Left renal pelvis (tissue), 4 donors: ENCODE measurements at regions not wholly inside any gene's neighbourhood (a gene's known extent, or its start where the extent isn't known, plus 50 kb on each side); places are given as distances from the start of the nearest gene placed in this dataset.
"Not testable (repeated sequence)": the region's sequence is repeated elsewhere in the genome, so short reads cannot be mapped to it uniquely, and the experiment has no call there.

Source experiments
- DNase-seq, 4 donors: peaks; one replicate each; pipeline ENCODE4 v3.0.0-alpha.2; 2013; ENCODE audit warnings: low read depth in 4 of 4, low spot score in 3 of 4

DNA sequence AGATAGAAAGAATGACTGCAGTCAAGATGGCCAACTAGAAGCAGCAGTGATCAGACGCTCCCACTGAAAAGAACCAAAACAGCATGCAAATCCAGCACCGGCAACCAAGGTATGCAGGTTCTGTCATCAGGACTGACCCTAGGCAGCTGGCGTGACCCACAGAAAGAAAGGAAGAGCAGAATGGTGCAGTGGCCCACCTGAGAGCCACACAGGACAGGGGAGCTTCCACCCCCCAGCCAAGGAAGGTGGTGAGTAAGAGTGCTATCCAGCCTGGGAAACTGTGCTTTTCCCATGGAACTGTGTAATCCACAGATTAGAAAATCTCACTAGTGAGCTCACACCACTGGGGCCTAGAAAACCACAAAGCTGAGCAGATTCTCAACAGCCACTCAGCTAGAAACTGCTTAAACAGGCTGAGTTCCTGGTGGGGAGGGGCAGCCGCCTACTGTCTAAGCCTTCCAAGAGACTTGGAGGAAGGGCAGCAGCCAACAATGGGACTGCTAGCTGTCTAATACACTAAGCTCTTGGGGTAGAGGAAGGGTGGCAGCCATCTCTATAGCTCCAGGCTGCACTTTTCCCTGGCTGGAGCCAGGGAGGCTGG, 127.9 kb downstream of the EVA1A start:
- DNase-seq: no peak

DNA sequence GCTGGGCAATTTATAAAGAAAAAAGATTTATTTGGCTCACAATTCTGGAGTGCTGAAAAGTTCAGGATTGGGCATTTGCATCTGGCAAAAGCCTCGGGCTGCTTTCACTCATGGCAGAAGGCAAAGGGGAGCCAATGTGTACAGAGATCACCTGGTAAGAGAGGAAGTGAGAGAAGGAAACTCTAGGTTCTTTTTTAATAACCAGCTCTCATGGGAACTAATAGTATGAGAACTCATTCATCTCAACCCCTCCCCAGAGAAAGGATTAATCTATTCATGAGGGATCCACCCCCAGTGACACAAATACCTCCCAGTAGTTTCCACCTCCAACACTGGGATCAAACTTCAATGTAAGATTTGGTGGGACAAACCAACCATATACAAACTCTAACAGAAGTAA, 129.0 kb downstream of the EVA1A start:
- no peak for DNase-seq

DNA sequence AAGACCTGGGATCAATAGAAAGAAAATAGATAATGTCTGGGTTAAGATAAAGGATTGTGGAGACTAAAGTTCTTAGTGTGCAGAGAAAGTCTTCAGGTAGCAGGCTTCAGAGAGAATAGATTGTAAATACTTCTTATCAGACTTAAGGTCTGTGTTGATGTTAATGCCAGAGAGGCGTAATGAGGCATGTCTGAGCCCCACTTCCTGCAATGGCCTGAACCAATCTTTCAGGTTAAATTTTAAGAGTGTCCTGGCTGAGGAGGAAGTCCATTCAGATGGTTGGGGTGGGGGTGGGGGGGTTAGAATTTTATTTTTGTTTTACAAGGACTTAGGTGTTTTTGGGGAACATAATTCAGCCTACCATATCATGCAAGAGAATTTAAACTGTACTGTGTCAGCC, 129.5 kb downstream of the EVA1A start:
- no peak for DNase-seq

DNA sequence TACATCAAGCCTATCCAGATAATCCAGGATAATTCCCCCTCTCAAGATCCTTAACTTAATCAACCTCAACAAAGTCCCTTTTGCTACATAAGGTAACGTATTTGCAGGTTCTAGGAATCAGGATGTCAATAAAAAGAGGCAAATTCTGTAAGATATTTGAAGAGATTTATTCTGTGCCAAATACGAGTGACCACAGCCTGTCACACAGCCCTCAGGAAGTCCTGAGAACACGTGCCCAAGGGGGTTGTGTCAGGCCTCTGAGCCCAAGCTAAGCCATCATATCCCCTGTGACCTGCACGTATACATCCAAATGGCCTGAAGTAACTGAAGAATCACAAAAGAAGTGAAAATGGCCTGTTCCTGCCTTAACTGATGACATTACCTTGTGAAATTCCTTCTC, 130.3 kb downstream of the EVA1A start:
- not testable (repeated sequence) for DNase-seq

DNA sequence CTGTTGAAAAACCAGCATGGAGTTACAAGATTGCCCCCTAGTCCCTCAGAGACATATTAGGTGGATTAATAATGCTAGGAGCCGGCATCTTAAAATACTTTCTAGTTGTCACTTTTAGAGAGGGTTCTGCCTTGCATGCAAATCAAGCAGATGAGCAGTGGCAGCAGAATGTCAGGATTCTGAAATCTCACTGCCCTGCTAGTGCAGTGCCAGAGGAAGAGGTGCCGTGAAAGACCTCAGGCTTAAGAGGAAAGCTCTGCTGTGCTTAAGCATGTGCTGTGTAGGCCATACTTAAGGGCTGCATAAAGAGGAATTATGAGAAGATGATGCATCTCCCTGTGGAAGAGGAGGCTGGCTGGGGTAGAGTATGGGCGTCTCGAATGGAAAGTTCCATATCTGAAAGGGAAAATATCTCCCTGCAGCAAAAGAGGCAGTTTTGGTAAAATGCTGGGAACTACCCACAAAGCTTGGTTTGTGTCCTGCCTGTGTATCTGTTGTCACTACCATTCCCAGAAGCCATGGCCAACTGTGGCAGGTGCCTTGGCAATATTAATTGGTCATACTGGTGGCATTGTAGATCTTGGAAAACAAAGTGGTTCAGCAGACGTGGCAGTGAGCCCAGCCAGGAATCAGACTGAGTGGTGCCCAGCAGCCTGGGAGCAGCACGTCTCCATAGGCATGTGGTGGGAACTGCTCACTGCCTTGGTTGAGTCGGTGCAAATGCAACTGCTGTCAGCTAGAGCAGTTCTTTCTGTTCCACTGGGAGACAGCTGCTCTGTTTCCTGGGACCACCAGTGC, 131.9 kb downstream of the EVA1A start:
- no peak for DNase-seq

DNA sequence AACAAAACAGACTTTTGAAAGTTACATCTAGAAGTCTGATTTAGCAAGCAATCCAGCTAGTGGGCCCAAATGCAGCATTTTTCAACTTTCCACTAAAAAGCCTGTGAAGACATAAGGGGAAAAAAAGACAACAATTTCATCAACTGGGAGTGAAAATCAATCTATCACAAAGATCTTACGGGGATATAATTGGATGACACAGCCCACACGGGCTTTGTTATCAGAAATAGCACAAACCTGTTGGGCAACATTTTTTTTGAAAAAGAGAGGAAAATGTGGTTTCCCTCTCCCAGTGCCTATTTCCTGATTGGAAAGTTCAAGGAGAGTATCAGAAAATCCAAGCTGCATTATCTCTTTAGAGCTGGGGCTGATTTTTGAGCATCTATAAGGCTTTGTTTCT, 132.7 kb downstream of the EVA1A start:
- DNase-seq: no peak

DNA sequence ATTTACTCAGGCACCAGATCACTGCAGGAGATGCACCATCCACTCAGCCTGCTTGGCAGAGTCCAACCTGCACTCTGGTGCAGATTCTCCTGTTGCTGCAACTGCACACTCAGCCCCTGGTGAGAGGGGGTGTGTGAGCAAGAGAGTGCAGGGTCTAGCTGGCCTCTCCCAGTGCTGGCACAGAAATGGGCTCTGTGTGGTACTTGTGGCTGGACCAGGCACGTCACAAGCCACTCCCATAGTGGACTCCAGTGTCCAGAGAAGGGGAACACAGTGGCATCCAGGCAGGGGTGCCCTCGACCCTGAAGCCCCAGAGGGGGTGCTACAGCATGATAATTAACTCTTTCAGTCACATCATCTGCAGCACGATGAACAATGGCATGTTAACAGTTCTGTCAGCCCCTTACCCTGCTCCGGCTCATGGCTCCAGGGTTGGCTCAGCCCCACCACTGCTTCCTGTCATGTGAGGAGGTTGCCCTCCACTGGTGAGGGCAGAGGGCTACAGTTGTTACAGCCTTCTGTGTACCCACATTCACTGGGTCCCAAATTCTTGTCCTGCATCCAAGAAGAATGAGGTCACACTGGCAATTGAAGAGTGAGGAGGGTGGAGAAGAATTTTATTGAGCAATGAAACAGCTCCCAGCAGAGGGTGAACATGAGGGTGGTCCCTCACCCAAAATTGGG, 135.7 kb downstream of the EVA1A start:
- DNase-seq: no peak

DNA sequence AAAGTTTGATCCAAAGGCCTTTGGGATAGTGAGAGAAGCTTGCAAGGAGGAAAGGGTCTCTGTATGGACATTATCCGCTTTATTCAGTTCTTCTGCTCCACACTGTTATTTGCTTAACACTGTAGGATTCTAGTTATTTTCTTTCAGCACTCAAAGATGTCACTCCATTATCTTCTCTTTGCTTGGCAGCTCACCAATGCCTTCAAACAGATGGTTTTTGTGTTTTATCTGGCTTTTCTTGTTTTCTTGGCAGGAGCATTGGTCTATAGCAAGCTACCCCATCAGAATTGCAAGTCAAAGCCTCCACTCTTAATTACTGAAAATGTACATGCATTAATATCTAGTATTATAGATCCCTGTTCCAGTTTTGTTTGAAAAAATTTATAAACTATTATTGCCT, 138.8 kb downstream of the EVA1A start:
- no peak for DNase-seq

DNA sequence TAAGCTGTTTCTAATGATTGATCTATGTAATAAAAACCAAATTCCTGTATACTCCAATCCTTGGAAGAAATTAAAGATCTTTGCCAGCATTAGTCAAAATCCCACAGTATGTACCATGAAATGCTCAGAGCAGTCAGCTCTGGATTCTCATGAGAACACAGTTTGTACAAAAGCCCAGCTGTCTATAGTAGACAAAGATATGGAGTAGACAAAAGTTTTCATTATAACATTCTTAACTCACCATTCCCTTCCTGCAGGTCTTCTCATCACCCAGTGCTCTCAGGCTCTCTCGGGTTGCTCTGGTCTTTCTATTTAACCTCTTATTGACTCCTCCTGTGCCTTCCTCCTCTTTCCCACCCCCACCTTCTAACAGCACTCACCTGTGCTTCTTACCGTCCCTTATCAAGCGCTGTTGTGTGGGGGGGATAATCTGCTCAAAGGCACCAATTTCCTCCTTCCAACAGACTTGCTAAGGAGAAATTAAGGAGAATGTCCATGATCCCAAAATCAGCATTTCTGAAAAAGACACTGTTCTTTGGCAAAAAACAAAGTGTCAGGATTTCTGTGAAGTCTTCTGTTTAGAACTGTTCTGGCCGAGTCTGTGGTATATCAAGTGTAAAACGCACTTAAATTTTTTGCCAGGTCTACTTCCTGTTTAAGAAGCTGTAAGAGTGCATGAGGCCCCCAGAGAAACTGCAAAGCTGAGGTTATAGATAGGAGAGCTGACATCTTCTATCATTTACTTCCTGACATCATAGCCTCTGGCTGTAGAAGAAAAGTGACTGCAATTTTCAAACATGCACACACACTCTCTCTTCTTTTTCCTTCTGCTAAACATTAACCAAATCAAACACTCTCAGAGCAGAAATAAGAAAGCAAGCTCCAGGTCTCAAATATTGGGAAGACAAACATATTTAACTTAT, 144.1 kb downstream of the EVA1A start:
- no peak for DNase-seq

DNA sequence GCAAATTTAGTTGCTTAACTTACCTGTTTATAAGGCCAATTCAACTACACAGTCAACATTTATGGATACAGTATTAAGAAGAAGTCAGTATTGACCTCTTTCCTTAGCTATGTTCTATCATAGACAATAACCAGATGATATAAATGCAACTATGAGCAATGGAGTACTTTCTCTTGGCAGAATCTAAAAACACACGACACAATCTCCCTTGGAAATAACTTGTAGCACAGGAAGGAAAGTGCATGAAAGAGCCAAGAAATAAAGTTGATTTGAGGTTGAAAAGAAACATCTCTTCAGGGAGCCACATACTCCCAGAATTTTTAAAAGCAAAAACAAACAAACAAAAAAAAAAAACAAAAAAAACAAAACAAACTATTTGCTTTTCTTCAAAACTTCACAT, 145.0 kb downstream of the EVA1A start:
- DNase-seq: no peak

DNA sequence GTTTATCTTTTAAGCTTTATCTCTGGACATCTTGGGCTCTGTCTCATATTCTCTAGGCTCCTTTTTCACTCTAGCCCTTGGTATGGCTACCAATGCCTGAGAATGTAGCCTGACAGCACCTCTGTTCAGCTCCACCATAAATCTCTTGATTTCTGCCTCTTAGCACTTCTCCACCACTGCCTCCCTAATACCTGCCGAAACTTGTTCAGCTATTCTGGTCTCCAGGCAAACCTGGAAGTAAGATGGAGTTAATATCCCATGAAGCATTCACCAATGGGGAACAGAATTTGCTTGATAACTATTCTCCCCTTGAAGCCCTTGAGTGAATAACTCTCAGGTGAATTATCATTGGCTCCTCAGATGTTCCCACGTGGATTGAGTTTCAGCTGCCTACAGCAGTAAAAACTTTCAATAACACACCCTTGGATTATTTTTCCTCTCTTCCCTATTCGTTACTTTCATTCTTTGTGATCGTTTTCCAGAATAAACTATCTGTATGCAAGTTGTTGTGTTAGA, 145.6 kb downstream of the EVA1A start:
- DNase-seq: no peak

DNA sequence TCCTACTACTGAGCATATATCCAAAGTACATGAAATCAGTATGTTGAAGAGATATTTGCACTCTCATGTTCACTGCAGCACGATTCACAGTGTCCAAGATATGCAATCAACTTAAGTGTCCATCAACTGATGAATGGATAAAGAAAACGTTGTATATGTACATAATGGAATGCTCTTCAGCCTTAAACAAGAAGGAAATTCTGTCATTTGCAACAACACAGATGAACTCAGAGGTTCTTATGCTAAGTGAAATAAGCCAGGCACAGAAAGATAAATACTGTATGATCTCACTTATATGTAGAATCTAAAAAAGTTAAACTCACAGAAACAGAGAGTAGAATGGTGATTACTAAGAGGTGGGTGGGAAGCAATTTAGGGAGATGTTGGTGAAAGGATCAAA, 149.2 kb downstream of the EVA1A start:
- no peak for DNase-seq

DNA sequence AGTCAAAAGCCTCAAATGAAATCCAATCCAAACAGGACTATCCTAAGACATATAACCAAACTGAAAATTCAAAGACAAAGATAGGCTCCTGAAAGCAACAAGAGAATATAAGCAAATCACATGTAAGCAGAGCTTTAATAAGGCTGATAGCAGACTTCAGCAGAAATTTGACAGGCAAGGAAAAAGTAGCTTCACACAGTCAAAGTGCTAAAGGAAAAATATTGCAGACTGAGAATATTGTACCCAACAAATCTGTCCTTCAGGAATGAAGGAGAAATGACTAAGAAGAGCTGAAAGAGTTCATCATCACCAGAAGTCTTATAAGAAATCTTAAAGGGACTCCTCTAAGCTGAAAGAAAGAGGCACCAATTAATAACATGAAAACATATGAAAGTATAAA, 150.0 kb downstream of the EVA1A start:
- no peak for DNase-seq

DNA sequence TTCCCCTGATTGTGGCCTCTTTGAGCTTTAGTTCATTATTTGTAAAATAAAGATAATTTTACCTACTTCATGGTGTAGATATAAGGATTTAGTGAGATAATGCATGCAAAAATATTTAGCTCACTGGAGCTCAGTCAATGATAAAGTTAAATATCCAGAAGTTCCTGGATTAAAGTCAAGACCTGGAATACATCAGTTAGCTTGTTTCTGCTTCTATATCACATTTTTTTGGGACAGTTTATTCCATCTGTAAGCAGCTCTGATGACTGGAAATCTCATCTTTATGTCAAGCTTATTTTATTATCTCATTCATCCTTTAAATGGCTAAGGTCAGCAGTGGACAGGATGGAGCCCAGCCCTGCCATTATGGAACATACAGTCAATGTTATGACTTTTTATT, 152.0 kb downstream of the EVA1A start:
- DNase-seq: no peak

DNA sequence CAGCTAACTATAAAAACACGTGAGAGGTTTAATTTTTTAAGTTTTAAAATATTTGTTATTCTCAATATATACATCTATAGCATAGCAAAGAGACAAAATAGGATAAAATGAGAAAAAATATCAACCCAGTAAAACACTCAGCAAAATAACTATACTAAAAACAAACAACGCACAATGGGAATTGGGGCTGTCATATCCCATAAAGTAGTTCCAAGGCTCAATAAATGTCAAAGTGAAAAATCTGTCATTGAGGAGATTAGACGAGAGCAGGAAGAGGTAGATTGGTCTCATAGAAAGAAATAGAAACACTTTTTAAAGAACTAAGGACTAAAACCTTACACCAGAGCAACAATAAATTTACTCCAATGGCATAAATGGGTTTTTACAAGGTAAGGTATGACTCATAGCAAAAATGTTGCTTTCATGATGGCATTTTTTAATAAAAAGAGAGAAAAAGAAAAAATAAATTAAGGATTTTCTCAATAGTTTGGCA, 153.7 kb downstream of the EVA1A start:
- no peak for DNase-seq

DNA sequence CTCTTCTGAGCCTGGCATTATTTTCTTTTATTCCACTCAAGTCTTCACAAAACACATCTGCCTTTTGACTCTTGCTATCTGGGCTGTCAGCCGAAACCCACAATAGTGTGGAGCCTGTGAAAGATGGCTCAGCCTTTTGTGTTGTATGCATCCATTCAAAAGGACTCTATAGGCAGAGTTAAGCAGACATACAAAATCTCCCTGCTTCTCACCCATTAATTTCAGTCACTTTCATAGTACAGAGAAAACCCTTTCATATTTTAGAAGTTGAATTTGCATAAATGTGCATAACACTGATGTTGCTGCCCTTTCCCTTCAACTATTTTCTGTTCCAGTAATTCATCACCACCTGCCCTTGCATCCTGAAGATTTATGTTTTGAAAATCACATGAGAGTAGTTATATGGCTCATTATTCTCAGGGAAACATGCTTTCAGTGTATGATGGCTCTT, 154.6 kb downstream of the EVA1A start:
- no peak for DNase-seq

DNA sequence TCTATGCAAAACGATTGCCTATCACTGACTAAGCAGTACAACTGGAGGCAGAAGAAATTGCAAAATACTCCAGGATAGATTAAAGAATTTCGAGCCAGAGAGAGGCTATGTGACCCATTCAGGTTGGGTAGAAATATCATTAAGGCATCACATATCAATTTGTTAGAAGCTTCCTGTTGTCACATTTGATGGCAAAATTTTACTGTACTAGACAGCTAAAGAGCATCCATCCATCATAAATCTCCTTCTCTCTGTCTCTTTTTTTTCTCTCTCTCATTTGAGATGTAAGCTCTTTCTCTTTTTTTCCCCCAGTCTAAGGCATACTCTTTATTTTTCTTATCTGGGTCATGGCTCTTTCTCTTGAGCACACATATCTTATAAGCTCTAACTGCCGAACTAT, 155.7 kb downstream of the EVA1A start:
- no peak for DNase-seq

DNA sequence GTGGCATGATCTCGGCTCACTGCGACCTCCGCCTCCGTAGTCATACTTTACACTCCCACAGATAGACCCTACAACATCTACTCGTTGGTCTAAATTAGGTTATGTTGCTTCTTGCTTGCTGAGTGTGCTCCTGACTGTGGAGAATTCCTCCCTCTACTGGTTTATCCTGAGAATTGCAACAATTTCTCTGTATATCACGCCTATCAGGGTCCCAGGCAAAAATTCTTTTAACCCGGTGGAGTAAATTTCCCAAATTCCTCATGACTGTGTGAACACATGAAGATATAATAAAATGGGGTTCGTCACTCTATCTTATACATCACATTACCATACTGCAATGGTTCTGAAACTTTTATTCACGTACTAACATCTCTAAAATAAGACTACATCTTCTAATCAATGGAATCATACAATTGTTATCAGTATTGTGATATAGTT, 156.7 kb downstream of the EVA1A start:
- no peak for DNase-seq

DNA sequence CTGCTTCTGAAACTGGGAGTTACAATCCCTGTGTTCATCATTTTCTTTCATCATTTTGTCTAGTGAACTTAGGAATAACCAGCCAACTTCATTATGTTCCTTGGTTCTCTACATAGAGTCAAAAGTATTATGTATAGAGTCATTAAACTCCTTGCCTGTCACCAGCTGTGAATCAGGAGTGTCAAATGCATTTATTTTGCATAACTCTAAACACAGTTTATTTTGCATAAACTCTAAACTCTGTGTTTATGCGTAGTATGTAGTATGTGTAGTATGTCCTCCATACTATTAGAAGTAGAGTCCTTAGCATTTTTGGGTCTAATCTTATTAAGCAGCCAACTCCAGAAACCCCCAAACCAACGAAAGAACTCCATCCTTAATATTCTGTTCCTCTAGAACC, 164.4 kb downstream of the EVA1A start:
- DNase-seq: no peak

DNA sequence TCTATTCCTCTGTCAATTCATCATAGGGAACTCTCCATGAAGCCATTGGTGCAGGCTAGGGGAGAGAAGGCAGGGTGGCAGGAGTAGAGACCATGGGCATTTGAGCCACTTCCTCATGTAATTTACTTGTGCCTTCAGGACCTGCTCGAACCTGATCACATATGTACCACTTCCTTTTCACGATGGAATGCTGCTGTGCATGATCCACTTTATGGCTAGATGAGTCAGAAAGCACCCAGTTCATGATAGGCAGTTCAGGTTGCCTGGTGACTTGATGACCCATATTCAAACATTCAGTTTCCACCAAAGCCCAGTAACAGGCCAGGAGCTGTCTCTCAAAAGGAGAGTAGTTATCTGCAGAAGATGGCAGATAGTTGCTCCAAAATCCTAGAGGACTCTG, 166.0 kb downstream of the EVA1A start:
- DNase-seq: not testable (repeated sequence)
